GM12892 (cell line): ENCODE measurements at regions not wholly inside any gene's neighbourhood (a gene's known extent, or its start where the extent isn't known, plus 50 kb on each side); places are given as distances from the start of the nearest gene placed in this dataset.
"Not testable (repeated sequence)": the region's sequence is repeated elsewhere in the genome, so short reads cannot be mapped to it uniquely, and the experiment has no call there.

Experiments
- DNase-seq: peaks from one replicate; pipeline ENCODE4 v3.0.0; 2011; ENCODE audit not compliant: insufficient read length
- FAIRE-seq: peaks from 2 replicates; lab custom pipeline; 2011; peaks lifted over from hg19 to GRCh38; lab: Jason Lieb, UNC
- POLR2A ChIP-seq: IDR thresholded peaks from 2 replicates; pipeline ENCODE4 v1.6.1; 2011; ENCODE audit warnings: low read depth, low read length, control low read depth
- POLR2AphosphoS5 ChIP-seq: IDR thresholded peaks from 2 replicates; pipeline ENCODE4 v1.6.1; 2011; ENCODE audit warnings: low read depth, low read length, control low read depth
- TAF1 ChIP-seq: IDR thresholded peaks from 2 replicates; pipeline ENCODE4 v1.6.1; 2011; ENCODE audit warnings: low read depth, mild to moderate bottlenecking, control low read depth, low read length, borderline replicate concordance

DNA sequence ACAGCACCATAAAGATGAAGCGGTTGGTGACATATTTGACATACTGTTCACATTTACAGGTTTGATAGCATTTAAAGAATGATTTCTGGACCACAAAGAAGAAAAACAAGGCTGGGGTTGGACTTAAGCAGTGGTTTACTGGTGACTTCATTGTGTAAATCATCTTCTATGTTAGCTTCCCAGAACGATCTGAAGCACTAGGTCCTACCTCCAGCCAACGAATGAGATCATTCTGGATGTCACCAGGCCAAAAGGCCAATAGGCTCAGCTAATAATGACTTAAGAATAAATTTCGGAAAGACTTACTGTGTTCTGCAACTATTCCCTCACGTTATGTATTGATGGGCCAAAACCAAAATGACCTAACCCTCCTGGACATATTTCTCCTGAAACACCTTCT, 675.3 kb upstream of the CCNG1 start:
- DNase-seq (no peak), FAIRE-seq (no peak)
- TF ChIP-seq TAF1 (no peak), POLR2A (no peak), POLR2AphosphoS5 (no peak)

DNA sequence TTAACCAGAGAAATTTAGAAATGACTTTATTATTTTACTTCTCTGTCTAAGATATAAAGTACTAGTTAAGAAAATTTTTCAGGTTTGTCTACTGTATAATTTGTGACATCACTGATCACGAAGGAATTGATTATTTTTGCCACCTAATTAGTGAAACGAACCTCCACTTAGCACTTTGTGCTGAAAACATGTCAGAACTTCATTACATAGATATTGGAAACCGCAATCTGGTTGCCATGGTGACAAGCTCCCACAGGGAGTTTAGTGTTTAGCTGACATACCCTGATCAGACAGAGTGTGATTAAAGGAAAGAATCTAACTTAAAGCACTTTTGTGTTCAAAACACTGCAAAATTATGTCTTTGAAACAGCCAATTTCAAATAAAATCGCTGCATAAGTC, 668.4 kb upstream of the CCNG1 start:
- FAIRE-seq (no peak), DNase-seq (no peak)
- TF ChIP-seq POLR2A (no peak), TAF1 (no peak), POLR2AphosphoS5 (no peak)

DNA sequence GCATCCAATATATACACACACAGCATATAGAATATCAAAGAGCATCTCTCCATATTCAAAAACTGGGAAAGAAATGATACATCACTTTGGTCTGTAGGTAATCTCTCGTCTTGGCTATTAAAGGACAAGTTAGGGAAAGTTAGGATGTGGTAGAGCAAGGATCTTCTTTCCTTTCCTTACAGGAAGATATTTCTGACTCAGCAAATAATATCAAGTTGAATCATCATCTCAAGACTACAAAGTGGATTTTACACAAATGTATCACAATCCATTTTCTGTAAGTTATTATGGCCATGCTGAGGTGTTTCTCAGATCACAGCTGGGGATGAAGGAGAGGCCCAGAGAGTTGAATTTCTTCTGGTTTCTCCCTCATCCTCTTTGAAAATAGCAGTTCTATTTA, 651.7 kb upstream of the CCNG1 start:
- FAIRE-seq, result no peak
- DNase-seq, result no peak
- TF ChIP-seq POLR2A, result no peak
- no peak for TF ChIP-seq TAF1
- TF ChIP-seq POLR2AphosphoS5, result no peak

DNA sequence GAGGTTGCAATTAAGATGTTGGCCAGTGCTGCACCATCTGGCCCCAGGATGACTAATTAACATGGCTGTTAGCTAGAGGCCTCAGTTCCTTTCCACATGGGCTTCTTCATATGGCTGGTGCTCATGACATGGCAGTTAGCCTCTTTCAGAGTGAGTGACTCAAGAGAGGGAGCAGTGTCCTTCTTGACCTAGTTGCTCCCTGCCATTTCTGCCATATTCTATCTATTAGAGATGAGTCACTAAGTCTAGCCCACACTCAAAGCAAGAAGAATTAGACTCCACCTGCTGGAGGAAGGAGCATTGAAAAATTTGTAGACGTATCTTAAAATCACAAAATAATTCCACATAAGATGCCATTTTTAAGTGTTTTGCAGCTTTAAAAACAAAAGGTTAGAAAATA, 651.2 kb upstream of the CCNG1 start:
- no peak for TF ChIP-seq TAF1
- no peak for TF ChIP-seq POLR2A
- TF ChIP-seq POLR2AphosphoS5, result no peak
- DNase-seq, result no peak
- no peak for FAIRE-seq

DNA sequence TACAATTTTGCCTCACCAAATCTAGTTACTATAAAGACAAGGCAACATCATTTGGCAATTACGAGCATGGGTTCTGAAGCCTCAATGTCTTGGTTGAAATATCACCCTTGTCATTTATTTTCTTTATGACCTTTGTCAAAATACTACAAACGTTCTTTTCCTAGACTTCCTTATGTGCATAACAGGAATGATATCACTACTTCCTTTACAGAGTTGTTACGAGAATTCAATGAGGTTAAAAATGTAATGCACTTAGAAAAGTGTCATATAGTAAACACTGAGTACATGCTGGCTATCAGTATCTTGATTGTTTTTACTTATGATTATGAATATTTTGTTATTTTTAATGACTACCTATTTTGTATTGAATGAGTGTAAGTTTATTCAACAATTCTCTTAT, 640.9 kb upstream of the CCNG1 start:
- TF ChIP-seq POLR2AphosphoS5, result no peak
- TF ChIP-seq POLR2A, result no peak
- no peak for TF ChIP-seq TAF1
- FAIRE-seq (no peak), DNase-seq (no peak)

DNA sequence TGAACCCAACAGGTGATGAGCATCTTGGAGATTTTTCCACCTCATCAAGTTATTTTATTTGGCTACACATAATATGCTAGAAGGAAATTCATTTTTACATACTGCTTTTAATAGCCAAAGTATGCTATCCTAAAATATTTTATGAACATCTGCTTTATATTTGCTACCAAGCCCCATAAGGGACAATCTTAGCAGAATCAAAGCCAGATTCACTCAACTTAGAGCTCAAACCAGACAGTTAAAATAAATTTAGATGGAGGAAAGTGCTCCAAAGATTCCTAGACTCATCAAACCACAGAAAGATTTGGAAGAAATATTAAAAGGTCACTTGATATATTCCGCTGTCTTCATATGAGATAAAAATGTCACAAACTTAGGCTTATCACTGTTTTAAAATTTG, 637.1 kb upstream of the CCNG1 start:
- TF ChIP-seq POLR2A (no peak), TAF1 (no peak), POLR2AphosphoS5 (no peak)
- FAIRE-seq, result no peak
- DNase-seq, result no peak

DNA sequence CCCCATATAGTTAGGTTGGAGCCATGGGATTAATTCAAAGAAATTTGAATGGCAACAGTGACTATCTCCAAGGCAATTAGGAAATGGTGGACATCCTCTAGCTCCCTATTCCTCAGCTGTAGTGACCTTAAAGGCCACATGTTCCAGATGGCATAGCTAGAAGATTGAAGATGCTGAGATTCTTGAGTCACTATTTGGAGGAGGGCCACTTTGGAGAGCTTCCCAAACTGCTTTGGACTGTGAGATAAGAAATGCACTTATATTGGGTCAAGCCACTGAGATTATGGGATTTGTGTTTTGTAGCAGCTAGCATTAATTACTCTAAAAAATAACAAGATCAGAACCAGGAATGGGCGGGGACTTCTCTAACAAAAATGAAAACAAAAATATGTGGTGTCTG, 636.2 kb upstream of the CCNG1 start:
- TF ChIP-seq POLR2A (no peak), POLR2AphosphoS5 (no peak), TAF1 (no peak)
- no peak for DNase-seq
- no peak for FAIRE-seq

DNA sequence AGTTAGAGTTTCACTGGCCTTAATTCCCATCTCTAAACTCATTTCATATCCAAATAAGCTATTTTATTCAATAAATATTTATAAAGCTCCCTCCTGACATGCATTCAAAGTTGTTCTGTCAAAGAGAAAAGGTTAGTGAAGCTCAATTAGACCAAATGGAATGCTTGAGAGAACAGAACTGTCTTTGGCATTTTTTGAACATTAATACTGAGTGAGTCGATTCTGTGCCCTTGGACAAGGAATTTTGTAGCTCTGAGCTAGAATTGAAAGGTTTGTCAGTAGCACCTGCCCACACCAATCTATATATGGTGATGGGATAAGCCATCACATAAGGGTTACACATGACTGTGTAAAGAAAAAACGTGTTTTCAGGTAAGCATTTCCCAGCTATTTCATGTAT, 631.2 kb upstream of the CCNG1 start:
- FAIRE-seq, result no peak

DNA sequence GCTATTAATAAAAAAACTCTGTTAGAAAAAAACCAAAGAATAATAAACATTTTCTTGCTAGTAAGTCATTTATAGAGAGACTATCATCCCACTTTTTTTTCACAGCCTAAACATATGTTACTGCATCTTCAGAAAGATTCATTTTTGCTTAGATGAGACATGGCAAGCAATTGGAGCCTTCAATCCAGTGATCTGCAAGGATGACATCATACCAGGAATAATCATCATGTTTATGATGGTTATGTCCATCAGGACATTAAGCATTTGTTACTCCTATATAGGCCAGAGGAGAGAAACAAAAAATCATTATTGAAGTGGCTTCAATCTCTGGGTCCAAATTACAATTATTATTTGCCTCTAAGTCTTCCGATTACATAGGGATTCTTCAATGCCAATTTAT, 626.3 kb upstream of the CCNG1 start:
- DNase-seq, result no peak
- TF ChIP-seq TAF1, result no peak
- FAIRE-seq, result no peak

More for the DNA sequence above, 631.2 kb upstream of the CCNG1 start:
- no peak for TF ChIP-seq POLR2AphosphoS5
- no peak for TF ChIP-seq TAF1
- TF ChIP-seq POLR2A, result no peak
- no peak for DNase-seq

DNA sequence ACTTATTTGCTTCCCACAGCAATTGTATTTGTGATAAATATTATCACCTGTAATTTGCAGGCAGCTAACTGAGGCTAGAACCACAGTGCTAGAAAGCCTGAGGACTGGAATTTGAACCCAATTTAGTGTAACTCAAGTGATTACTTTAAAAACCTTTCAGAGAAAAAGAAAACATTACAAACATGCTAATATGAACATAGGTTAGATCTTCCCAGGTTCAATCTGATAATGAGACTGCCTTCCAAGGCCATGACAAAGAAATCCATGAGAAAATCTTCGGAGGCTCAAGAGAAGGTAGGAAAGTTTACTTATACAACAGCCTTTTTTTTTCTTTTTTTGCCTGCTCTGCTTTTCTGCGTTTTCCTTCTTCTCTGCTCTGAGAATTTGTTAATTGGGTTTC, 620.6 kb upstream of the CCNG1 start:
- DNase-seq, result no peak
- TF ChIP-seq TAF1, result no peak
- no peak for TF ChIP-seq POLR2A
- no peak for TF ChIP-seq POLR2AphosphoS5
- FAIRE-seq, result no peak

DNA sequence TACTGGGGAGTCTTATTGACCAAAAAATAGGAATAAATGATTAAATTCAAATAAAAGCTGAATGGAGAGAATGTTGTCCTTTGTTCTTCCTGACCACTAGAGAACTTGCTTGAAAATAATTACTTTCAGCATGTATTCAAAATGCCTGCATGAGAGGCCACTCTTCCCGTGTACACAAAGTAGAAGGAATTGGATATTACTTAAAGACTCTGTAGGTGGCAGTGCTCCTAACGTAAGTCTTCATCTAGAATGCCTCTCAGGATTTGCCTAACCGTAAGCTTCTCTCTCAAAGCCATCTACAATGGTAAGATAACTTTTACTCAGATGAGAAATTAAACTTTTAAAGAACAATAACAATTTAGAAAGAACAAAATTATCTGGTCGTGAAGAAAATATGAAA, 620.0 kb upstream of the CCNG1 start:
- FAIRE-seq (no peak), DNase-seq (no peak)
- TF ChIP-seq POLR2AphosphoS5 (no peak), POLR2A (no peak), TAF1 (no peak)

DNA sequence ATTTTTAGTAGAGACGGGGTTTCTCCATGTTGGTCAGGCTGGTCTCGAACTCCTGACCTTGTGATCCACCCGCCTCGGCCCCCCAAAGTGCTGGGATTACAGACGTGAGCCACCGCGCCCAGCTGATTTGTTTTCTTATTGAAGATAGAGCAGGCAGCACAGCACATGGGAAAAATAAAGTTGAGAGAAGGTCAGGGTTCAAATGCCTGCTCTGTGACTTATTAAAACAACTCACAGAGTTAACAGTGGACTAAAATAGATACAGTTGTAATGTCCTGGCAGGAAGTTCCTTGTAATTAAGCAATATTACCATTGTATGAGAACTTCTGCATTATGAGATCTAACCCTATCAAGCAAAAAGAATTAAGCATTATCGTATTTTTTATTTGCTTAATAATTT, 615.7 kb upstream of the CCNG1 start:
- FAIRE-seq, DNase-seq: not testable (repeated sequence)

DNA sequence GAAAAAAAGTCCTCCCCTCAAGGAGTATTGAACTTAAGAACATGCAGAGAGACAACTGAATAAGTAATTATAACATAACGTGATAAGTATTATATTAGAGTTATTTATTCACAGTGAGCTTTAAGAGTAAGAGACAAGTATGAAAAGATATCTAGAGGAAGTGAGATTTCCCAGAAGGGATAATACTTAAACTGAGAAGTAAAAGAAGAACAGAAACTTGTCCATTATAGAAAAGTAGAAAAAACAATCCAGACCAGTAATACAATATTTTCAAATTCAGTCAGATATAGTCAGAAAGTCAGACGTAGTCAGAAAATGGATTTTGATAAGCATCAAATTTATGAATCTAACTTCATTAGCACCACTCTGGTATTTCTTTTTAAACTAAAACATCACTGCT, 613.0 kb upstream of the CCNG1 start:
- FAIRE-seq, result no peak
- DNase-seq, result no peak
- TF ChIP-seq POLR2AphosphoS5 (no peak), POLR2A (no peak), TAF1 (no peak)
